Lower leg skin (tissue), 3 donors: ENCODE measurements at regions not wholly inside any gene's neighbourhood (a gene's known extent, or its start where the extent isn't known, plus 50 kb on each side); places are given as distances from the start of the nearest gene placed in this dataset.

Experiments
- POLR2A ChIP-seq, 2 donors: fragments of 450-650 bp; IDR thresholded peaks; one replicate each; pipeline ENCODE4 v1.6.1; 2016 to 2017; ENCODE audit warnings: antibody characterized with exemption in 2 of 2, mild to moderate bottlenecking in 1 of 2, moderate library complexity in 1 of 2
- TF ChIP-seq, protein P1 (sequence below), 3 donors: fragments of 450-650 bp; IDR thresholded peaks; one replicate each; pipeline ENCODE4 v1.5.1; 2016; ENCODE audit warnings: antibody characterized with exemption in 3 of 3, mild to moderate bottlenecking in 3 of 3, moderate library complexity in 2 of 3

- TF ChIP-seq, protein P1, sequence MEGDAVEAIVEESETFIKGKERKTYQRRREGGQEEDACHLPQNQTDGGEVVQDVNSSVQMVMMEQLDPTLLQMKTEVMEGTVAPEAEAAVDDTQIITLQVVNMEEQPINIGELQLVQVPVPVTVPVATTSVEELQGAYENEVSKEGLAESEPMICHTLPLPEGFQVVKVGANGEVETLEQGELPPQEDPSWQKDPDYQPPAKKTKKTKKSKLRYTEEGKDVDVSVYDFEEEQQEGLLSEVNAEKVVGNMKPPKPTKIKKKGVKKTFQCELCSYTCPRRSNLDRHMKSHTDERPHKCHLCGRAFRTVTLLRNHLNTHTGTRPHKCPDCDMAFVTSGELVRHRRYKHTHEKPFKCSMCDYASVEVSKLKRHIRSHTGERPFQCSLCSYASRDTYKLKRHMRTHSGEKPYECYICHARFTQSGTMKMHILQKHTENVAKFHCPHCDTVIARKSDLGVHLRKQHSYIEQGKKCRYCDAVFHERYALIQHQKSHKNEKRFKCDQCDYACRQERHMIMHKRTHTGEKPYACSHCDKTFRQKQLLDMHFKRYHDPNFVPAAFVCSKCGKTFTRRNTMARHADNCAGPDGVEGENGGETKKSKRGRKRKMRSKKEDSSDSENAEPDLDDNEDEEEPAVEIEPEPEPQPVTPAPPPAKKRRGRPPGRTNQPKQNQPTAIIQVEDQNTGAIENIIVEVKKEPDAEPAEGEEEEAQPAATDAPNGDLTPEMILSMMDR (IDR thresholded peaks at IDR 0.05) = no peak
- TF ChIP-seq POLR2A (IDR thresholded peaks at IDR 0.05) = no peak
Observed at GRCh38 chr1:200279810-200280411, 129.9 kb downstream of the ZNF281 start.
